HG03342 (cell line): ENCODE measurements at regions not wholly inside any gene's neighbourhood (a gene's known extent, or its start where the extent isn't known, plus 50 kb on each side); places are given as distances from the start of the nearest gene placed in this dataset.

Experiments
- ATAC-seq: cut with Tn5 transposase; IDR thresholded peaks from one replicate; pipeline ENCODE4 v1.9.1; 2021; ENCODE audit warnings: mild to moderate bottlenecking, moderate library complexity; ENCODE audit not compliant: unreplicated experiment

GRCh38 chr6:87860902-87861301 is 158.9 kb upstream of the AKIRIN2 start:
- ATAC-seq, result no peak

- ATAC-seq, result no peak
Measured at GRCh38 chr6:87858440-87858839, 156.4 kb upstream of the AKIRIN2 start.

GRCh38 chr6:87851674-87852299 is 149.8 kb upstream of the AKIRIN2 start:
- ATAC-seq, result no peak

DNA sequence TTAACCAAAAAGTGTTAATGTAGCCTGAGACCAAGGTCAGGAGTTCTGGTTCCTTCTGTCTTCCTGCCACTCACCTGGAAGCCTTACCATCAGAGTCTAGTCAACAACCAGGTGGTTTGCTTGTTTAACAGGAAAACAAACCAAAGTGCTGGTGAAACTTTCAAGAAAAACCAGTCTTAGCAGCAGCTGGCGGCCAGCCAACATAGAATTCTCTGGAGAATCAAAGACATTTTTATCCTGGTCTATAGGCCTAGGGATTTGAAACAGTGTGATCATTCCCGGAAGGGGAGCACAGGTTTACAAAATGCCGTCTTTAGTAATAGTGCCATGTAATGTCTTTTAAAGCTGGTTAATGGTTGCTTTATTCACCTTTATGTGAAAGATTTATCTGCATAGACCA is 146.6 kb upstream of the AKIRIN2 start:
- no peak for ATAC-seq

- no peak for ATAC-seq
Measured at GRCh38 chr6:87847830-87848210, 145.8 kb upstream of the AKIRIN2 start.

GRCh38 chr6:87847135-87847829 is 145.2 kb upstream of the AKIRIN2 start:
- ATAC-seq, result no peak

DNA sequence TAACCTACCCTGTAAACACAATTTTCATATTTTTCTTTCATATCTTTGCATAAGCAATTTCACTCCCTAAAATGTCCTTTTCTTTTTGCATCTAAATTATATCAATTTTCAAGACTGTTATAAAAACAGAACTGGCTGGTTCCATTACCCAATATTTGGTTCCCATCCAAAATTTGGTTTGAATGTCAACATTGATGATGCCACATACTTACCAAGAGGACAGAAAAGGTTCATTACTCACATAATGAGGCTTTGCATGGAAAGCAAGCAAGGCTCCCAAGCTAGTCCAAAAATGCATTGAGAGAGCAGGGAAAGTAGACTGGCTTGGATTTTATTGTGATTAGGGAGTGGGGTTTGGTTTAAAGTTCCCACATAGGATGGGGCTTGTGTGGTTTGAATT is 144.4 kb upstream of the AKIRIN2 start:
- no peak for ATAC-seq

- no peak for ATAC-seq
Measured at GRCh38 chr6:87840324-87840723, 138.3 kb upstream of the AKIRIN2 start.

DNA sequence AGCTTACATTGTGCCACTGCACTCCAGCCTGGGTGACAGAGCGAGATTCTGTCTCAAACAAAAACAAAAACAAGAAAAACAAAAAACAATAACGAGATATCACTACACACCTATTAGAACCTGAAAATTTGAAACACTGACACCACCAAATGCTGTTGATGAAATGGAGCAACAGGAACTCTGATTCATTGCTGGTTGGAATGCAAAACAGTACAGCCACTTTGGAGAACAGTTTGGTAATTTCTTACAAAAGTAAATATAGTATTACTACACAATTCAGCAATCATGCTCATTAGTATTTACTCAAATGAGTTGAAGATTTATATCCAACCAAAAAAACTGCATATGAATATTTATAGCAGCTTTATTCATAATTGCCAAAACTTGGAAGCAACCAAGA is 135.8 kb upstream of the AKIRIN2 start:
- ATAC-seq, result no peak

GRCh38 chr6:87837444-87837843 is 135.4 kb upstream of the AKIRIN2 start:
- no peak for ATAC-seq

GRCh38 chr6:87832025-87832825 is 130.2 kb upstream of the AKIRIN2 start:
- peak; percentile 75 for ATAC-seq

DNA sequence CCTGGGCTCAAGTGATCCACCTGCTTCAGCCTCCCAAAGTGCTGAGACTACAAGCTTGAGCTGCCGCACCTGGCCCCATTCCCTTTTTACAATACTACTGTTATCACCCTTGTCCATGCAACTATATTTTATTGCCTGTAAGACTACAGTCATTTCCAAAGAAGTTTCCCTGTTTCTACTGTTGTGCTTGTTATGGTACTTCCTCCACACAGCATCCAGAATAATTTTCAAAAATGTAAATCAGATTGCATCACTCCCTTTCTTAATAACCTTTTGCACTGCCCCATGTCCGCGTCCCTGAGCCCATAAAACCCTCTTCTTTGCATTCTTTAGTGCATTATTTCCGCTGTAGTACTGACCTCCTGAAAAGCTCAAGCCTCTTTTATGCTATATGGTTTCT is 128.9 kb upstream of the AKIRIN2 start:
- no peak for ATAC-seq

DNA sequence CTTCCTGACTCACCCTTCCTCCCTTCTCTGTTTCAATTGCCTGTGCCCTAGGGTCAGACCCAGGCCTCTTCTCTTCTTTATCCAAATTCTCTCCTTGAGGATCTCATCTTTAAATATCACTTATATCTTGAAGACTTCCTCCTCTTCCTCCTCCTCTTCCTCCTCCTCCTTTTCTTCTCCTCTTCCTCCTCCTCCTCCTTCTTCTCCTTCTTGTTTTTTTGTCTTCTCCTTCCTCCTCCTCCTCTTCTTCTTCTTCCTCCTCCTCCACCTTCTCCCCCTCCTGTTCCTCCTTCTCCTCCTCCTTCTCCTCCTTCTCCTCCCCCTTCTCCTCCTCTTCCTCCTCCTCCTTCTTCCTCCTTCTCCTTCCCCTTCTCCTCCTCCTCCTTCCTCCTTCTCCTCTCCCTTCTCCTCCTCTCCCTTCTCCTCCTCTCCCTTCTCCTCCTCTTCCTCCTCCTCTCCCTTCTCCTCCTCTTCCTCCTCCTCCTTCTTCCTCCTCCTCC is 127.6 kb upstream of the AKIRIN2 start:
- no peak for ATAC-seq

DNA sequence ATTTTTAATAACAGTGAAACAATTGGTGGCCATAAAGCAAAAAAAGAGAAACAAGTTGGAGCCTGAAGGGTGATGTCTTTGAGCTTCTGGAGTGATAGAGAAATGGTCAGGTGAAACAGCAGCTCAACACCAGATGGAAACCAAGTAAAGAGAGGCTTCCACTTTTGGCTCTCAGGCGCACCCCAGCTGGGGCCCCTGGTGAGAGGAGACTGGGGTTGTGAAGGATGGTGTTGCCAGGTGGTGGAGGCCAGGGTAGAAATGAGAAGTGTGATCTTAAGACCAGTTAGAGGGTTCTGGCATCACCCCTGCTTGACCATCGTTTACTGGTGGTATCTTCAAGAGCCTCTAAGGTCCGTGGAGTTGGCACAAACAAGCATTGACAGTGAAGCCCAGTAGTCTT is 126.0 kb upstream of the AKIRIN2 start:
- no peak for ATAC-seq

DNA sequence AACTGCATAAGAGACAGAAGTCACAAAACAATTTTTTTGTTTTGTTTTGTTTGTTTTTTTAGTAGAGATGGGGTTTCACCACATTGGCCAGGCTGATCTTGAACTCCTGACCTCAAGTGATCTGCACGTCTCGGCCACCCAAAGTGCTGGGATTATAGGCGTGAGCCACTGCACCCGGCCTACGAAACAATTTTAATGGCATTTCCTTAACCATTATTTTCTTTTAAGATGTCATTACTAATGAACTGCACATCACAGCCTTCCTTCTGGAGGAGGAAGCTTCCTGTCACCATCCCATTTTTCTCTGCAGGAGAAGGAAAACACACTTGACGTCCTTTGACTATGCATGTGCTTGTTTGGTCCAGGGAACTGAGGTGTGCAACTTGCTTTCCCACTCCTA is 125.3 kb upstream of the AKIRIN2 start:
- no peak for ATAC-seq

DNA sequence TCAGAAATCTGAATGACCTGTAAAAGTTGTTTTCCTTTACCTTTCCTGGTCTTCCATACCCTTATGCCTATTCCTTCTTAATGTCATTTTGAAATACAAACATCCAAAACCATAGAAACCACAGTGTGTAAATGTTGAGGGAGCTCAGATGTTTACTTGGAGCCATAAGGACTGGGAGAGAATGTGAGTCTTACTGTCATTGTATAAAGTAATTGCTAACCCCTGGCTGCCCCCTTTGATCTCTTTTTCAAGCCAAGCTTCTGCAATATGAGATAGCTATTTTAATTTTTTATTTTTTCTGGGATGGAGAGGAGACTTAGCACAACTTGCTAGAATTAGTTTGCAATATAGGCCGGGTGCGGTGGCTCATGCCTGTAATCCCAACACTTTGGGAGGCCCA is 124.4 kb upstream of the AKIRIN2 start:
- no peak for ATAC-seq

GRCh38 chr6:87825821-87826221 is 123.8 kb upstream of the AKIRIN2 start:
- peak; percentile 69 for ATAC-seq

DNA sequence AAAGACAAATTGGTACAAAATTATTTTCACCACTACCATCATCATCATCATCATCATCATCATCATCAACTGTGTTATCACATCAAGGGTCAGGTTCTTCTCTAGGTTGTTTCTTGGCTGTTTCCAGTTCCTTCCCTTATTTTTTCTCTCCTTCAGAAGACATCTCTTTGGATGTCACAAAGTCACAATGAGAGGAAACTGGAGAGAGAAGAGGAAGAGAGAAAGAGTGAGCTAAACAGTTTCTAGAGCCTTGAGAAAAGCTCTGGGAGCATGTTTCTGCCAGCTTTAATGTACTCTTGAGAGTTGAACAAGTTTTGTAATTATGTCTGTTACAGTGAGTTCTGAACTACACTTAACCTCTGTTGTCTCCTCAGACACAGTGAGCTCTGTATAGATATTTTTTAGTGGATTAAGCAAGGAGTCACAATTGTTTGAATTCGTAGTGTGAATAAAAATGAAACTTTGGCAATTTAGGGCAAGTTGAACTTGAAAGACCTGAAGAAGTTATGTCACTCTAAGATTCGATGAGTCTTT is 123.0 kb upstream of the AKIRIN2 start:
- ATAC-seq, result no peak

DNA sequence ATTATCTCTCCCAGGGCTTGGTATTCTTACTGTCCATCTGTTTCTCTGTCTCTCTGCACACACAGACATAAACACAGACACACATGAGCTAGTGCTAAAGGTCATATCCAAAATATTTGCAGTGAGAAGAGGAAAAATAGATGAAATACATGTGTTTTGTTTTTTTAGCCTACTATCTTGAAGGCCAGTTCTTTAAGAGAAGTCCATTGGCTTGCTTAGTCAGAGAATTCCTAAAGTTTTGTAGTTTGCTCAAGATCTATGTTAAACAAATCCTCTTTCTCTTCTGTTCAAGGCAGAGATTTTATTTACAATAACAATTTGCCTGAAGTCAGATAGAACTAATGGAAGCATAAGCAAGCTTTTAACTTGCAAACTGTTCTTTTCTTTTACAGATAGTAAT is 120.0 kb upstream of the AKIRIN2 start:
- no peak for ATAC-seq

DNA sequence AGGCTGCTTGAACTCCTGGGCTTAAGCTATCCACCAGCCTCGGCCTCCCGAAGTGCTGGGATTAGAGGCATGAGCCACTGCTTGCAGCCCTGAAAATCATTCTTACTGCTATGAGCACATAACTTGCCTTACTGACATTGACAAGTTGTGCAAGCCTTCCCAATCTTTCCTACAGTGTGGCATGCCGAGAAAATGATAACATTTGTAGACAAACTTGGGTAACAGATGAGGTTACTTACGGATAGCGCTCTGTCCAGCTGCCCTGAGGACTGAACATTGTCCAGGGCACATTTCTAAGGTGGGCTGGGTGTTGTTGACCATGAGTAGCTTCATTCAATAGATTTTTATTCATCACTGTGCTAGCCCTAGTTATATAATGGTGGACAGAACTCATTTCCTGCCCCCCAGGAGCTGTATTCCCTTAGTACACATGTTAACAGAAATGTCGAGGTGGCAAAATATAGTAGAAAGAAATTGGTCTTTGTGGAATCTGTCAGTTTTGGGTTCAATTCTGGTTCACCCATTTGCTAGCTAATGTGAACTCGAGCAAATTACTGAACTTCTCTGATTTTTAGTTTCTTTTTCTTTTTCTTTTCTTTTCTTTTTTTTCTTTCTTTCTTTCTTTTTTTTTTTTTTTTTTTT is 118.4 kb upstream of the AKIRIN2 start:
- ATAC-seq, result no peak

- no peak for ATAC-seq
Measured at GRCh38 chr6:87817183-87817582, 115.2 kb upstream of the AKIRIN2 start.
